D721Med (cell line): ENCODE measurements at regions not wholly inside any gene's neighbourhood (a gene's known extent, or its start where the extent isn't known, plus 50 kb on each side); places are given as distances from the start of the nearest gene placed in this dataset.
"Not testable (repeated sequence)": the region's sequence is repeated elsewhere in the genome, so short reads cannot be mapped to it uniquely, and the experiment has no call there.

Source experiments
- DNase-seq: peaks from one replicate; pipeline ENCODE4 v3.0.0; 2011; ENCODE audit warnings: low spot score; ENCODE audit not compliant: insufficient read length
- FAIRE-seq: peaks from 2 replicates; lab custom pipeline; 2011; peaks lifted over from hg19 to GRCh38; lab: Jason Lieb, UNC
- TF ChIP-seq, protein P1 (sequence below): IDR thresholded peaks from 2 replicates; pipeline ENCODE4 v1.5.1; 2012; ENCODE audit warnings: mild to moderate bottlenecking, control low read depth; ENCODE audit not compliant: insufficient read depth; ENCODE audit errors: missing control alignments

DNA sequence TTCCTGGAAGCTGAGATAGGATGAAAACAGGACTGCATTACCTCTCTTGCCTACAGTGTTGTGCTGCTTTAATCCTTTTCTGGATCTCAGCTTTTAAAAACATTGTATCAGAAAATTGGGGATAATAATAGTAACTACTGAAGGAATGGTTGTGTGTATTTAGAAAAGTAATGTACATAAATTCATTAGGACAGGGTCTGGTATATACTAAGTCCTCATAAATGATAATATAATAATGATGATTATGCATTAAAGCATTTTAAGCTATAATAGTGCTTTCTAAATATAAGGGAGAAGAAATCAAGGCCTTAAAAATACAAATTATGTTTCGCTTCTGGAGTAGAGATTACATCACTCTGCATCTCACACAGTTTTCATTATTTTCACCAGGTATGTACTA lies 530.1 kb downstream of the ZNF385D start:
- TF ChIP-seq, protein P1, sequence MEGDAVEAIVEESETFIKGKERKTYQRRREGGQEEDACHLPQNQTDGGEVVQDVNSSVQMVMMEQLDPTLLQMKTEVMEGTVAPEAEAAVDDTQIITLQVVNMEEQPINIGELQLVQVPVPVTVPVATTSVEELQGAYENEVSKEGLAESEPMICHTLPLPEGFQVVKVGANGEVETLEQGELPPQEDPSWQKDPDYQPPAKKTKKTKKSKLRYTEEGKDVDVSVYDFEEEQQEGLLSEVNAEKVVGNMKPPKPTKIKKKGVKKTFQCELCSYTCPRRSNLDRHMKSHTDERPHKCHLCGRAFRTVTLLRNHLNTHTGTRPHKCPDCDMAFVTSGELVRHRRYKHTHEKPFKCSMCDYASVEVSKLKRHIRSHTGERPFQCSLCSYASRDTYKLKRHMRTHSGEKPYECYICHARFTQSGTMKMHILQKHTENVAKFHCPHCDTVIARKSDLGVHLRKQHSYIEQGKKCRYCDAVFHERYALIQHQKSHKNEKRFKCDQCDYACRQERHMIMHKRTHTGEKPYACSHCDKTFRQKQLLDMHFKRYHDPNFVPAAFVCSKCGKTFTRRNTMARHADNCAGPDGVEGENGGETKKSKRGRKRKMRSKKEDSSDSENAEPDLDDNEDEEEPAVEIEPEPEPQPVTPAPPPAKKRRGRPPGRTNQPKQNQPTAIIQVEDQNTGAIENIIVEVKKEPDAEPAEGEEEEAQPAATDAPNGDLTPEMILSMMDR: no peak
- FAIRE-seq (no peak), DNase-seq (no peak)

DNA sequence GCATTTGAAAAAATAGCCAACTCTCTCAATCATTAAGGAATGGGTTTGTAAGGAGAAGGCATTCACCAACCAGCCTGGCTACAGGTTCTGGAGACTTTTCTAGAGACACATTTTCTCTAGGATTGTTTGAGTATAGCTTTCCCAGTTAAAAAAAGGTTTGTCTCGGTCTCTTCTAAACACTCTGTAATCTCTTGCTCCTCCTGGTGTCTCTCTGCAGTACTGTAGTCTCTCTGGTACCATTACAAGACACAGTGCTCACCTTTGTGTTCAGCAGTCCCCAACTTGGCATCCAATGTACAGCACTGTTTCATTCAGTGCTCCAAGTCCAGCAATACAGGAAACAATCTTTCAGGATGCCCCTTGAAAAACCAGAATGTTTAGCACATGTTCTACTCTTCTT lies 534.4 kb downstream of the ZNF385D start:
- DNase-seq (no peak), FAIRE-seq (no peak)
- TF ChIP-seq, protein P1: peak; percentile 31

DNA sequence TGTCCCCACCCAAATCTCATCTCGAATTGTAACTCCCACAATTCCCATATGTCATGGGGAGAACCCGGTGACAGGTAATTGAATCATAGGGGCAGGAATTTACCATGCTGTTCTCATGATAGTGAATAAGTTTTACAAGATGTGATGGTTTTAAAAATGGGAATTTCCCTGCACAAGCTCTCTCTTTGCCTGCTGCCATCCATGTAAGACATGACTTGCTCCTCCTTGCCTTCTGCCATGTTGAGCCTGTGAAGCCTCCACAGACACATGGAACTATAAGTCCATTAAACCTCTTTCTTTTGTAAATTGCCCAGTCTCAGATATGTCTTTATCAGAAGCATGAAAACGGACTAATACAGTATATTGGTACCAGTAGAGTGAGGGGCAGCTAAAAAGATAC lies 546.9 kb downstream of the ZNF385D start:
- not testable (repeated sequence) for FAIRE-seq, DNase-seq

DNA sequence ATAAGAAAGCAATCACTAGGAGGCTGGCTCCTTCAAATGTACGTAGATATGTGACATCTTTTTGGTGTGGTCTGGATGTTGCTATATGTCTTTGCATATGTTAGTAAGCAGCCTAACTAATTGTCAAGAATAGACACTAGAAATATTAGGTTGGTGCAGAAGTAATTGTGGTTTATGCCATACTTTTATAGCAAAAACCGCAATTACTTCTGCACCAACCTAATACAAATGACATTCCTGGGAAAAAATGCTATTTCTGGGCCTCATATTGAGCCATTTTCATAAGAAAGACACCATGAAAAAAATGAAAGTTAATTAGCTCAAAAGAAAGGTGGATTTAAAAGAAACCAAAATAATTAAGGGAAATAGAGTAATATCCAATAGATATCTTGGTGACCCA lies 555.8 kb downstream of the ZNF385D start:
- TF ChIP-seq, protein P1: no peak
- DNase-seq: no peak
- no peak for FAIRE-seq

DNA sequence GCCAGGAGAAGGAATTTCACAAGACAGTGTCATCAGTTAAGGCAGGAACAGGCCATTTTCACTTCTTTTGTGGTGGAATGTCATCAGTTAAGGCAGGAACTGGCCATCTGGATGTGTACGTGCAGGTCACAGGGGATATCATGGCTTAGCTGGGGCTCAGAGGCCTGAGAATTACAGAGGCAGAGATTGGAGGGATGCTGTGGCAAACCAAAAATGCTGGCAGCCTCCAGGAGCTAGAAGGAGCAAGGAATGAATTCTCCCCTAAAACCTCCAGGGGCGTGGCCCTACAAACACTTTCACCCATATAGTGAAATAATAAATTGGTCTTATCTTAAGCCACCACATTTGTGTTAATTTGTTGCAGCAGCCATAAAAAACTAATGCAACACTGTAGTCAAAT lies 557.0 kb downstream of the ZNF385D start:
- FAIRE-seq: not testable (repeated sequence)

DNA sequence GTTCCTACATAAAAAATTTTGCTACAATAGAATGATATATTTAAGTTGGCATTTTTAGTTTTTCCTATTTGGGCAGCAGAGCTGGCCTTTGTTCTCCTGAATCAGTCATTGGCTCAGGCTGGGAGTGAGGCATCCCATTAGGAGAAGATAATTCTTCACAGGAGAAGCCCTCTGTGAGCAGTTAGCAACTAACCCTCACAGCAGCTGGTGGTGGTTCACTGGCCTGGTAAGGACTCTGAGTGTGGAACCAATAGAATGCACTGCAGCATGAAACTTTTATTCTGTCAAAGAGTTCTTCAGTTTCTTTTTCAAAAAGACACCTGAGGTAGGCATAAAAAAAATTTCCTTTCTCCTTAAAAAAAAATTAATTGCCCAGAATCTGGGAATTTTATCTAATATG lies 562.6 kb downstream of the ZNF385D start:
- FAIRE-seq (no peak), DNase-seq (no peak)
- TF ChIP-seq, protein P1: no peak

More for the DNA sequence above, 557.0 kb downstream of the ZNF385D start:
- DNase-seq: not testable (repeated sequence)

DNA sequence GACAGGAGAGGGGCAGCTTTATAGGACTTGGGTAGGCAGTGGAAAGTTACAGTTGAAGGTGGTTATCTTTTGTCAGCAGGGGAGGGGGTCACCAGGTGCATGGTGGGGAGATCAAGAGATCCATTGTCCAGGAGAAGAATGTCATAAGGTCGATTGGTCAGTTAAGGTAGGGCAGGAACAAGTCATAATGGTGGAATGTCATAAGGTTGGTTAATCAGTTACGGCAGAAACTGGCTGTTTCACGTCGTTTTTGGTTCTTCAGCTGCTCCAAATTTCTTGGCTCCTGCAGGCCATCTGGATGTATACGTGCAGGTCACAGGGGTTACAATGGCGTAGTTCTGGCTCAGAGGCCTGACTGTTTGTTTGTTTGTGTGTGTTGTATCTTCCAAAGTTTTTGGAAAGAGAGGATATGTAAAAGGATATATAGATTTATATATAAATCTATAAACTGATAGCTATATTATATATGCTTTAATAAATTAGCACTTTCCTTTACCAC lies 565.1 kb downstream of the ZNF385D start:
- DNase-seq: no peak
- TF ChIP-seq, protein P1: no peak
- no peak for FAIRE-seq

DNA sequence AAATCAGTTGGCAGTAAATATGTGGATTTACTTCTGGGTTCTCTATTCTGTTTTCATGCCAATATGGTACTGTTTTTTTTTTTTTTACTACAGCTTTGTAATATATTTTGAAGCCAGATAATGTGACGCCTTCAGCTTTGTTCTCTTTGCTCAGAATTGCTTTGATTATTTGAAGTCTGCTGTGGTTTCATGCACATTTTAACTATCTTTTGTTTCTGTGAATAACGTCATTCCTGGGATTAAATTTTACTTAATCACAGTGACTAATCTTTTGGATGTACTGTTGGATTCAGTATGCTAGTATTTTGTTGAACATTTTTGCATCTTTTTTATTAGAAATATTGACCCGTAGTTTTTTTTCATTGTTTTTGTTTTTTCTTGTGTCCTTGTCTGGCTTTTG lies 576.5 kb downstream of the ZNF385D start:
- TF ChIP-seq, protein P1: no peak
- no peak for FAIRE-seq
- no peak for DNase-seq
